ENCODE measurements at regions not wholly inside any gene's neighbourhood (a gene's known extent, or its start where the extent isn't known, plus 50 kb on each side); places are given as distances from the start of the nearest gene placed in this dataset.

- 69 to 71% methylated on average over 1 of the region's 1 CpG for WGBS, 2 donors
Observed at GRCh38 chr1:199422206-199422605, 605.3 kb upstream of the NR5A2 start.

DNA sequence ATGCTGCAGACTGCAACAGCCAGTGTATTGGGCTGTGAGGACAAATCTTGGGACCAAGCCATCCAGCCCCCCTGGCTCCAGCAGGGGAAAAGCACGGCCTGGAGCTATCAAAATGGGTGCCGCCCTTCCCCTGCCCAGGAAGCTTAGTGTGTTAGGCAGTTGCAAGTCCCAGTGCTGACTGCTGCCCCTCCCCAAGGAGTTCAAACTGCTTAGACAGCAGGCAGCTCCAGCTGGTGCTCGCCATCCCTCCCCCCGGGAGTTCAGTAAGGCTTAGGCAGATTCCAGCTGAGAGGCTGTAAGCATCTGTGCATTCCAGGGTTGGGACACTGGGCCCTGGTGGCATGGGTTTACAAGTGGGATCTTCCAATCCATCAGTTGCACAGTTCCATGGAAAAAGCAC is 579.6 kb upstream of the NR5A2 start:
- H3K36me3 ChIP-seq (ENCODE audit: control insufficient read depth in 2 of 2, insufficient read depth in 2 of 2, low read length in 1 of 2) = no peaks in the 10 kb centered on the region
- no peaks in the 10 kb centered on the region for H3K27me3 ChIP-seq (ENCODE audit: control insufficient read depth in 1 of 2, insufficient read depth in 2 of 2, low read length in 2 of 2)
- peaks cover 0 to 7% of the 10 kb centered on the region in 2 donors for H3K9me3 ChIP-seq (ENCODE audit: control insufficient read depth in 2 of 2, insufficient read depth in 1 of 2, low read depth in 1 of 2, low read length in 1 of 2)
- H3K4me1 ChIP-seq (ENCODE audit: control insufficient read depth in 2 of 2, insufficient read depth in 2 of 2, low read length in 1 of 2) = peaks cover 0 to 2% of the 10 kb centered on the region in 2 donors
- H3K27ac ChIP-seq (ENCODE audit: low read depth in 2 of 2, low read length in 1 of 2) = no peak overlapping the region
- 61 to 62% methylated on average over 4 of the region's 4 CpGs for WGBS, 2 donors
- no peak overlapping the region for H3K4me3 ChIP-seq (ENCODE audit: low read depth in 1 of 2, low read length in 2 of 2)

More at GRCh38 chr1:199422206-199422605, 605.3 kb upstream of the NR5A2 start:
- Histone ChIP-seq H3K4me1 (ENCODE audit: control insufficient read depth in 2 of 2, insufficient read depth in 2 of 2, low read length in 1 of 2) (no peaks in the 10 kb centered on the region), H3K4me3 (ENCODE audit: low read depth in 1 of 2, low read length in 2 of 2) (no peak overlapping the region), H3K36me3 (ENCODE audit: control insufficient read depth in 2 of 2, insufficient read depth in 2 of 2, low read length in 1 of 2) (no peaks in the 10 kb centered on the region), H3K27me3 (ENCODE audit: control insufficient read depth in 1 of 2, insufficient read depth in 2 of 2, low read length in 2 of 2) (no peaks in the 10 kb centered on the region), H3K9me3 (ENCODE audit: control insufficient read depth in 2 of 2, insufficient read depth in 1 of 2, low read depth in 1 of 2, low read length in 1 of 2) (no peaks in the 10 kb centered on the region), H3K27ac (ENCODE audit: low read depth in 2 of 2, low read length in 1 of 2) (no peak overlapping the region)

- WGBS, 2 donors = 51 to 68% methylated on average over 3 of the region's 3 CpGs
Observed at GRCh38 chr1:199448646-199449045, 578.9 kb upstream of the NR5A2 start.

DNA sequence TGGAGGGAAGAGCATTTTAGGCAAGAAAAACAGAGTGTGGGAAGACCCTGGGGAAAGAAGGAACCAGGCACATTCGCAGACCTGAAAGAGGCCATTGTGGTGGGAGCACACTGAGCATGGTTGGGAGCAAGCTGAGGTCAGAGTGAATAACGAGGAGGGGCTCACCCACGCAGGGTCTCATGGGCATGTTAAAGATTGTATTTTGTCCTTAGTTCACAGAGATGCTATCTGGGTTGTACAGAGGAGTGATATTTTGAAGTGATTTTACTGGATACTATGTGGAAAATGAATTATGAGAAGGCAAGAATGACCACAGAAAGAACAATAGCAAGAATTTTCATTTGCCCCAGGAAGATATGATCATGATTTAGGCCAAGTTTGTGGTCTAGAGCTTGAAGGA is 578.3 kb upstream of the NR5A2 start:
- Histone ChIP-seq H3K4me3 (ENCODE audit: low read depth in 1 of 2, low read length in 2 of 2) (no peak overlapping the region), H3K27ac (ENCODE audit: low read depth in 2 of 2, low read length in 1 of 2) (no peak overlapping the region), H3K27me3 (ENCODE audit: control insufficient read depth in 1 of 2, insufficient read depth in 2 of 2, low read length in 2 of 2) (no peaks in the 10 kb centered on the region), H3K4me1 (ENCODE audit: control insufficient read depth in 2 of 2, insufficient read depth in 2 of 2, low read length in 1 of 2) (peaks cover 0 to 2% of the 10 kb centered on the region in 2 donors), H3K9me3 (ENCODE audit: control insufficient read depth in 2 of 2, insufficient read depth in 1 of 2, low read depth in 1 of 2, low read length in 1 of 2) (peaks cover 0 to 7% of the 10 kb centered on the region in 2 donors), H3K36me3 (ENCODE audit: control insufficient read depth in 2 of 2, insufficient read depth in 2 of 2, low read length in 1 of 2) (no peaks in the 10 kb centered on the region)
- WGBS, 2 donors = 58 to 67% methylated on average over 3 of the region's 3 CpGs

More at GRCh38 chr1:199448646-199449045, 578.9 kb upstream of the NR5A2 start:
- H3K36me3 ChIP-seq (ENCODE audit: control insufficient read depth in 2 of 2, insufficient read depth in 2 of 2, low read length in 1 of 2) = no peaks in the 10 kb centered on the region
- H3K27me3 ChIP-seq (ENCODE audit: control insufficient read depth in 1 of 2, insufficient read depth in 2 of 2, low read length in 2 of 2) = no peaks in the 10 kb centered on the region
- peaks cover 0 to 2% of the 10 kb centered on the region in 2 donors for H3K4me1 ChIP-seq (ENCODE audit: control insufficient read depth in 2 of 2, insufficient read depth in 2 of 2, low read length in 1 of 2)
- H3K27ac ChIP-seq (ENCODE audit: low read depth in 2 of 2, low read length in 1 of 2) = no peak overlapping the region
- H3K9me3 ChIP-seq (ENCODE audit: control insufficient read depth in 2 of 2, insufficient read depth in 1 of 2, low read depth in 1 of 2, low read length in 1 of 2) = peaks cover 0 to 7% of the 10 kb centered on the region in 2 donors
- H3K4me3 ChIP-seq (ENCODE audit: low read depth in 1 of 2, low read length in 2 of 2) = no peak overlapping the region

DNA sequence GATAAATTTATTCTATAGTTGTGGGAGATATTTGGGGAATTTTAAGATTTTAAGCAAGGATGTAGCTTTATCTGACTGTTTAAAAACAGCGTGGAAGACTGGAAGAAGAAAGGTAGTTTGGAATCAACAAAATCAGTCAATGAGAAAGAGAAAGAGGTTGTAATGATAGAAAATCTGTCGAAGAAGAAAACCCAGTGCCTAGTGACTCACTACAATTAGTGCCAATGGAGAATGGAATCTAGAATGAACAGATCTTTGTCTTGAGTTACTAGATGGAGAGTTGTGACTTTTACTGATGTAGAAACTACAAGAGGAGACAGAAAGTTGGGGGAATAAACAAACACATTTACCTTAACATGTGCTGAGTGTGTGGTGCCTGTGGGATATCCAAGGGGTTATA is 577.8 kb upstream of the NR5A2 start:
- WGBS, 2 donors = 40 to 41% methylated on average over 2 of the region's 2 CpGs
- H3K27ac ChIP-seq (ENCODE audit: low read depth in 2 of 2, low read length in 1 of 2) = no peak overlapping the region

GRCh38 chr1:199452627-199453026 is 574.9 kb upstream of the NR5A2 start:
- Histone ChIP-seq H3K4me3 (ENCODE audit: low read depth in 1 of 2, low read length in 2 of 2) (no peak overlapping the region), H3K27me3 (ENCODE audit: control insufficient read depth in 1 of 2, insufficient read depth in 2 of 2, low read length in 2 of 2) (no peaks in the 10 kb centered on the region), H3K36me3 (ENCODE audit: control insufficient read depth in 2 of 2, insufficient read depth in 2 of 2, low read length in 1 of 2) (no peaks in the 10 kb centered on the region), H3K27ac (ENCODE audit: low read depth in 2 of 2, low read length in 1 of 2) (no peak overlapping the region), H3K4me1 (ENCODE audit: control insufficient read depth in 2 of 2, insufficient read depth in 2 of 2, low read length in 1 of 2) (peaks cover 0 to 2% of the 10 kb centered on the region in 2 donors), H3K9me3 (ENCODE audit: control insufficient read depth in 2 of 2, insufficient read depth in 1 of 2, low read depth in 1 of 2, low read length in 1 of 2) (peaks cover 0 to 7% of the 10 kb centered on the region in 2 donors)
- 46 to 59% methylated on average over 2 of the region's 2 CpGs for WGBS, 2 donors

More for the DNA sequence above, 577.8 kb upstream of the NR5A2 start:
- no peaks in the 10 kb centered on the region for H3K36me3 ChIP-seq (ENCODE audit: control insufficient read depth in 2 of 2, insufficient read depth in 2 of 2, low read length in 1 of 2)
- H3K4me3 ChIP-seq (ENCODE audit: low read depth in 1 of 2, low read length in 2 of 2) = no peak overlapping the region
- H3K9me3 ChIP-seq (ENCODE audit: control insufficient read depth in 2 of 2, insufficient read depth in 1 of 2, low read depth in 1 of 2, low read length in 1 of 2) = peaks cover 0 to 7% of the 10 kb centered on the region in 2 donors
- peaks cover 0 to 2% of the 10 kb centered on the region in 2 donors for H3K4me1 ChIP-seq (ENCODE audit: control insufficient read depth in 2 of 2, insufficient read depth in 2 of 2, low read length in 1 of 2)
- no peaks in the 10 kb centered on the region for H3K27me3 ChIP-seq (ENCODE audit: control insufficient read depth in 1 of 2, insufficient read depth in 2 of 2, low read length in 2 of 2)

- 54 to 58% methylated on average over 3 of the region's 3 CpGs for WGBS, 2 donors
- H3K27ac ChIP-seq (ENCODE audit: low read depth in 2 of 2, low read length in 1 of 2) = no peak overlapping the region
- no peak overlapping the region for H3K4me3 ChIP-seq (ENCODE audit: low read depth in 1 of 2, low read length in 2 of 2)
- H3K36me3 ChIP-seq (ENCODE audit: control insufficient read depth in 2 of 2, insufficient read depth in 2 of 2, low read length in 1 of 2) = no peaks in the 10 kb centered on the region
- H3K9me3 ChIP-seq (ENCODE audit: control insufficient read depth in 2 of 2, insufficient read depth in 1 of 2, low read depth in 1 of 2, low read length in 1 of 2) = peaks cover 0 to 4% of the 10 kb centered on the region in 2 donors
- no peaks in the 10 kb centered on the region for H3K27me3 ChIP-seq (ENCODE audit: control insufficient read depth in 1 of 2, insufficient read depth in 2 of 2, low read length in 2 of 2)
- H3K4me1 ChIP-seq (ENCODE audit: control insufficient read depth in 2 of 2, insufficient read depth in 2 of 2, low read length in 1 of 2) = no peaks in the 10 kb centered on the region
Observed at GRCh38 chr1:199453723-199454122, 573.8 kb upstream of the NR5A2 start.

DNA sequence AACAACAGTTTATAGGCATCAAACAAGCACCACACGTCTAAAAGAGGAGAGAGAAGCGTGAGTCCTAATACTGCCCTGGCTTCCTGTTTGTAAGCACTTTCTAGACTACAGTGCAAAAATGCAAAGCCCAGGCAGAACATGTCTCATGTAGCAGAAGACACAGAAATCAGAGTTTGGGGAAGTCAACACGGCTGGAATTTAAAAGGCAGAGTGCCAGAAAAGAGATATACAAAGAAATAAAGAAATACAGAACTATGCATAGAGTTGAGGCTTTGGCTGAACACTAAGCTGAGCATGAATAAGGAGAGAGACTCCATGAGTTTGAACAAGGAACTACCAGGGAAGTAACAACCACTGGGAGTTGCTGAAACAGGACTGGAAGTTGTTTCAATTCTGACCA is 566.6 kb upstream of the NR5A2 start:
- H3K27me3 ChIP-seq (ENCODE audit: control insufficient read depth in 1 of 2, insufficient read depth in 2 of 2, low read length in 2 of 2) = no peaks in the 10 kb centered on the region
- no peaks in the 10 kb centered on the region for H3K36me3 ChIP-seq (ENCODE audit: control insufficient read depth in 2 of 2, insufficient read depth in 2 of 2, low read length in 1 of 2)
- no peak overlapping the region for H3K27ac ChIP-seq (ENCODE audit: low read depth in 2 of 2, low read length in 1 of 2)
- H3K4me3 ChIP-seq (ENCODE audit: low read depth in 1 of 2, low read length in 2 of 2) = no peak overlapping the region
- 45 to 50% methylated on average over 3 of the region's 3 CpGs for WGBS, 2 donors
- no peaks in the 10 kb centered on the region for H3K4me1 ChIP-seq (ENCODE audit: control insufficient read depth in 2 of 2, insufficient read depth in 2 of 2, low read length in 1 of 2)
- peaks cover 0 to 3% of the 10 kb centered on the region in 2 donors for H3K9me3 ChIP-seq (ENCODE audit: control insufficient read depth in 2 of 2, insufficient read depth in 1 of 2, low read depth in 1 of 2, low read length in 1 of 2)

DNA sequence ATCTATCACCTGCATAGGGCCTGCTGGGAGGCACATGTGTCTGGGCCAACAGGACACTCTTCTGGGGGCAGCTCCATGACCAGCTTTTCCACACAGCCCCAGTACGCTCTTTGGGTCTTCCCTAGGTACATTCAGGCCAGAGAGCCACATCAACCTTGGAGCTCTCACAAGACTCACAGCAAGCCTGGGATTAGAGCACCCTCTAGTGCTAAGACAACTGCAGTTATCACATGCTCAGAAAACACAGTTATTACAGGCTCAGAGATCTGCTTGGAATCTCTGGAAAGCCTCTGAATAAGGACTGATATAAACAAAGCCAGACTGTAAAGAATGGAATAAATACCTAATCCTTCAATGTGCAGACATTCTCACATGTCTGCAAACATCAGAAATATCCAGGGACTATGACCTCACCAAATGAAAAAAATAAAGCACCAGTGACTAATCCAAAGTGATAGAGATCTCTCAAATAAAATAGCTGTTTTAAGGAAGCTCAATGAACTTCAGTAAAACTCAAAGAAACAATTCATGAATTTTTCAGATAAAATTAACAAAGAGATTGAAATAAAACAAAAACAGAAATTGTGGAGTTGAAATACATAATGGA is 563.9 kb upstream of the NR5A2 start:
- WGBS, 2 donors = 88 to 90% methylated on average over 1 of the region's 1 CpG

DNA sequence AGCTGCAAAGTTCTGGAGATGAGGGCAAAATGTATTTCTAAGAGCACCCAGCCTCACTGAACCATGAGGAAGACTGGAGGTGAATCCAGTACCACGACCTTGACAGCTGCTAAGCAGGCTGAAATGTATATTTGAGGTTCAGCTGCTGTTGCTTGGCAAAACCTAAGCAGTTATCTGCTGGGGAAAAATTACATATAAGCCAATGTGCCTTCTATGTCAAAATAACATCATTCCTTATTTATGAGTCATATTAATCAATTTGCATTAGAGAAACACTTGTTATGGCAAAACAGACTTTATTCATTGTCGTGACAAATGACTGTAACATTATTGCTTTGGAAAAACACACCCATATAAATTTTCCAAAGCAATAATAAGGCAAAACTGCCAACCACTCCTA is 560.5 kb upstream of the NR5A2 start:
- Histone ChIP-seq H3K36me3 (ENCODE audit: control insufficient read depth in 2 of 2, insufficient read depth in 2 of 2, low read length in 1 of 2) (no peaks in the 10 kb centered on the region), H3K27ac (ENCODE audit: low read depth in 2 of 2, low read length in 1 of 2) (no peak overlapping the region), H3K4me1 (ENCODE audit: control insufficient read depth in 2 of 2, insufficient read depth in 2 of 2, low read length in 1 of 2) (no peaks in the 10 kb centered on the region), H3K27me3 (ENCODE audit: control insufficient read depth in 1 of 2, insufficient read depth in 2 of 2, low read length in 2 of 2) (no peaks in the 10 kb centered on the region), H3K4me3 (ENCODE audit: low read depth in 1 of 2, low read length in 2 of 2) (no peak overlapping the region), H3K9me3 (ENCODE audit: control insufficient read depth in 2 of 2, insufficient read depth in 1 of 2, low read depth in 1 of 2, low read length in 1 of 2) (peaks cover 0 to 3% of the 10 kb centered on the region in 2 donors)
- WGBS, 2 donors = 44 to 59% methylated on average over 2 of the region's 2 CpGs

More for the DNA sequence above, 563.9 kb upstream of the NR5A2 start:
- H3K4me1 ChIP-seq (ENCODE audit: control insufficient read depth in 2 of 2, insufficient read depth in 2 of 2, low read length in 1 of 2) = no peaks in the 10 kb centered on the region
- no peak overlapping the region for H3K4me3 ChIP-seq (ENCODE audit: low read depth in 1 of 2, low read length in 2 of 2)
- peaks cover 0 to 3% of the 10 kb centered on the region in 2 donors for H3K9me3 ChIP-seq (ENCODE audit: control insufficient read depth in 2 of 2, insufficient read depth in 1 of 2, low read depth in 1 of 2, low read length in 1 of 2)
- H3K27ac ChIP-seq (ENCODE audit: low read depth in 2 of 2, low read length in 1 of 2) = no peak overlapping the region
- no peaks in the 10 kb centered on the region for H3K27me3 ChIP-seq (ENCODE audit: control insufficient read depth in 1 of 2, insufficient read depth in 2 of 2, low read length in 2 of 2)
- H3K36me3 ChIP-seq (ENCODE audit: control insufficient read depth in 2 of 2, insufficient read depth in 2 of 2, low read length in 1 of 2) = no peaks in the 10 kb centered on the region

Data from esophagus (tissue), 2 donors.